NT2/D1 (cell line): ENCODE measurements at regions not wholly inside any gene's neighbourhood (a gene's known extent, or its start where the extent isn't known, plus 50 kb on each side); places are given as distances from the start of the nearest gene placed in this dataset.

Experiments used
- DNase-seq: peaks from one replicate; pipeline ENCODE4 v3.0.0-alpha.2; 2011; ENCODE audit warnings: low read depth, low spot score
- H3K27me3 ChIP-seq: 2 replicates; pipeline ENCODE4 v1.6.0; 2011; ENCODE audit warnings: mild to moderate bottlenecking; ENCODE audit not compliant: insufficient read length, insufficient read depth
- H3K36me3 ChIP-seq: 2 replicates; pipeline ENCODE4 v1.6.1; 2011; ENCODE audit warnings: mild to moderate bottlenecking, low read length, mixed read lengths; ENCODE audit not compliant: insufficient read depth, insufficient read length
- H3K4me1 ChIP-seq: 2 replicates; pipeline ENCODE4 v1.5.1; 2011; ENCODE audit not compliant: insufficient read depth, insufficient read length
- H3K4me3 ChIP-seq: 2 replicates; pipeline ENCODE4 v1.5.1; 2011; ENCODE audit warnings: low read depth; ENCODE audit not compliant: insufficient read length
- H3K9ac ChIP-seq: 2 replicates; pipeline ENCODE4 v1.6.0; 2011; ENCODE audit warnings: low read depth; ENCODE audit not compliant: insufficient read length
- H3K9me3 ChIP-seq: 2 replicates; pipeline ENCODE4 v1.5.1; 2011; ENCODE audit warnings: mild to moderate bottlenecking, low read length; ENCODE audit not compliant: insufficient read depth
- SUZ12 ChIP-seq: IDR thresholded peaks from 2 replicates; pipeline ENCODE4 v1.6.1; 2011; ENCODE audit not compliant: insufficient read length, insufficient read depth; ENCODE audit errors: extremely low read depth
- YY1 ChIP-seq: IDR thresholded peaks from 2 replicates; pipeline ENCODE4 v1.6.1; 2011; ENCODE audit not compliant: insufficient read length, insufficient read depth
- ZNF274 ChIP-seq: IDR thresholded peaks from 2 replicates; pipeline ENCODE4 v1.6.1; 2011; ENCODE audit warnings: mild to moderate bottlenecking, low read depth, low read length

DNA sequence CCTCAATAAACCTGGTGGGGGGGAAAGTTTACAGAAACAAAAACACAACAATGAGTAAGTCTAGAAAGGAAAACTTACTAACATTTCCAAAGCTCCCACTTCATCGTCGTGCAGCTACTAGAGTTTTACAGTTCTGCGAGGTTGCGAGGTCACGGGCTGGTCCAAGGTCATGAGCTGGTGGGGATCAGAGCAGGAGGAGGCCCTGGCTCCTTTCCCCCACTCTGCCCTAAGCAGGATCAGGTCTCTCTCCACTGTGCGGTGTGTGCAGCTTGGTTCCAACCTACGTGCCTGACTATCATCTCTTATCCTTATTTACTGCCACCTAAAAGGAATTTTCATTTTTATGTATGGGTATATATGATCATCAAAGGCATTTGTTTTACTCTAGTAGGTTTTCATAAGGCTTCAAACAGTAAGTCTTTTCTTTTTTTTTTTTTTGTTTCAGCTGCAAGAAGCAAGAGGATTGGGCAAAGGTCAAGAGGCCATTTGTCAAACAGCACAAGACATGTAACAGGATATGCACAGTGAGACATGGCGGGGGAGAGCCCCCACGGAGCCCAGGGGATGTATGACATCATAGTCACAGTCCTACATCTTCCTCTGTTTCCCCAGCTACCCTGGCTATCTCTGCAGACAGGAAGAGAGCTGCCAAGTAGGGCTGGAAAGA, 76.6 kb upstream of the POMP start:
- no peaks in the 10 kb centered on the region for H3K27me3 ChIP-seq
- H3K4me3 ChIP-seq, result no peak overlapping the region
- no peaks in the 10 kb centered on the region for H3K9me3 ChIP-seq
- peaks cover 5% of the 10 kb centered on the region for H3K4me1 ChIP-seq
- DNase-seq, result no peak
- H3K9ac ChIP-seq, result no peak overlapping the region
- no peaks in the 10 kb centered on the region for H3K36me3 ChIP-seq
- TF ChIP-seq YY1 (no peak), SUZ12 (no peak), ZNF274 (no peak)

DNA sequence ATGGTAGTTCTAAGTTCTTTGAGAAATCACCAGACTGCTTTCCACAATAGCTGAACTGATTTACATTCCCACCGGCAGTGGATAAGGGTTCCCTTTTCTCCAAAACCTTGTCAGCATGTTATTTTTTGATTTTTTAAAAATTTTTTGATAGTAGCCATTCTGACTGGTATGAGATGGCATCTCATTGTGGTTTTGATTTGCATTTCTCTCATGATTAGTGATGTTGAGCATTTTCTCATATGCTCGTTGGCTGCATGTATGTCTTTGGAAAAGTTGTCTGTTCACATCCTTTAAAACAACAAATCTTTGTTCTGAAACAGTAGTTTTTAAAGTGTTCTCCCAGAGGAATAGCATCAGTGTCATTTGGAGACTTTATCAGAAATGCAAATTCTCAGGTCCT, 77.5 kb upstream of the POMP start:
- Histone ChIP-seq H3K27me3 (no peaks in the 10 kb centered on the region), H3K4me1 (peaks cover 5% of the 10 kb centered on the region), H3K9me3 (no peaks in the 10 kb centered on the region), H3K4me3 (no peak overlapping the region), H3K36me3 (no peaks in the 10 kb centered on the region), H3K9ac (no peak overlapping the region)
- TF ChIP-seq ZNF274 (no peak), SUZ12 (no peak), YY1 (no peak)
- DNase-seq, result no peak

DNA sequence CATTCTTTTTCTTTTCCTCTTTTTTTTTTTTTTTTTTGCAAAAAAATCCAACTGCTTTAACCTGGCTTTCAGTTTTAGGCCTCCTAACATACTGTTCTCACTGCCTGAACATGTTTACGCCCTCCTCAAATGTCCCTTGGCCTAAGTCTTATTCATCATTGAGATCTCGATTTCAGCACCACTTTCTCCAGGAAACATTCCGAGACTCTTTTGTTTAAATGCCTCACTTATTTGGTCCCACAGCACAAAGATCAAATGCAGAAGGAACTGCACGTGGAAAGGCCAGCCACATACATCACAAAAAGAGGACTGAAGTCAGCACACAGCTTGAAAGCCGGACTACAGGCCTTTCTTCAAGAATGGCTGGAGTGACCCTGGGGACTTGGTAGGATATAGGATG, 79.2 kb upstream of the POMP start:
- Histone ChIP-seq H3K27me3 (no peaks in the 10 kb centered on the region), H3K36me3 (no peaks in the 10 kb centered on the region), H3K9me3 (no peaks in the 10 kb centered on the region), H3K4me3 (no peak overlapping the region), H3K9ac (no peak overlapping the region), H3K4me1 (peaks cover 5% of the 10 kb centered on the region)
- TF ChIP-seq YY1, result no peak
- no peak for TF ChIP-seq SUZ12
- no peak for TF ChIP-seq ZNF274
- no peak for DNase-seq

DNA sequence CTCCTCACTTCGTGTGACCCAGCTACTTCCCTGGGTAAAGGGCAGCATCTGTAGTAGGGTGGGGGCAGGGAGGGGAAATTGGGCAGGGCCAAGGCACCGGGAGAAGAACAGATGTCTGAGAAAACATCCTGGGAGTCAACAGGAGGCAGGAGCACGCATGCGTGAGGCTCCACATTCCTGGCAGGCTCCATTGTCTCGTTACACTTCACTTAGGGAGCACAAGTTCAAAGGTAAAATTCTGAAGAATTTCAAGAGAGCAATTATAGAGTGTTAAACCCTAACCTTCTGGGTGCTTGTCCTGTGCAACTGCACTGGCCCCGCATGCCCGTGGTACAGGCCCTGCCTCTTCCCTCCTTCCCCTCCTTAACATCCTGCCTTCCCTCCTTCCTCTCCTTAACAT, 79.6 kb upstream of the POMP start:
- no peak overlapping the region for H3K4me3 ChIP-seq
- no peaks in the 10 kb centered on the region for H3K36me3 ChIP-seq
- no peak overlapping the region for H3K9ac ChIP-seq
- no peak for TF ChIP-seq YY1
- no peak for TF ChIP-seq SUZ12
- TF ChIP-seq ZNF274, result no peak
- no peaks in the 10 kb centered on the region for H3K27me3 ChIP-seq
- peak; percentile 38 for DNase-seq
- peaks cover 3% of the 10 kb centered on the region for H3K4me1 ChIP-seq
- H3K9me3 ChIP-seq, result no peaks in the 10 kb centered on the region

DNA sequence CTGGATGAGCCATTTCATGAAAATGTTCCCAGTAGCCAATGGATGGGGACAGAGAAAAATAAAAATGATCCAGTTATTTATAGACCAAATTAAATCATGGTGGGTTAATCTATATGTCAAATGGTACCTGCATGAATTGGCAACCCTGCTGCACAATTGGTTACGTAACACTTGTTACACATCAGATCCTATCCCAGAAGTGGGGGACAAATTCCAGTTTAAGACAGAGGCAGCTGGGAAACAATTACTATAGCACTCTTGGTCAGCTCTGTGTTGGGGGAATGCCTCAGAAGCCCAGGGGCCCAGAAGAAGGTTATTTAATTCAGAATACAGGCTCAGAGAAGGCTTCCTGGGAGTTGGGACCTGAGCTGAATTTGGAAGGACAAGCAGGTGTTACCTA, 81.1 kb upstream of the FLT1 start:
- no peaks in the 10 kb centered on the region for H3K9me3 ChIP-seq
- H3K27me3 ChIP-seq, result no peaks in the 10 kb centered on the region
- no peak for DNase-seq
- no peak for TF ChIP-seq YY1
- no peak for TF ChIP-seq SUZ12
- TF ChIP-seq ZNF274, result no peak
- H3K4me3 ChIP-seq, result no peak overlapping the region
- no peaks in the 10 kb centered on the region for H3K36me3 ChIP-seq
- no peak overlapping the region for H3K9ac ChIP-seq
- H3K4me1 ChIP-seq, result no peaks in the 10 kb centered on the region

DNA sequence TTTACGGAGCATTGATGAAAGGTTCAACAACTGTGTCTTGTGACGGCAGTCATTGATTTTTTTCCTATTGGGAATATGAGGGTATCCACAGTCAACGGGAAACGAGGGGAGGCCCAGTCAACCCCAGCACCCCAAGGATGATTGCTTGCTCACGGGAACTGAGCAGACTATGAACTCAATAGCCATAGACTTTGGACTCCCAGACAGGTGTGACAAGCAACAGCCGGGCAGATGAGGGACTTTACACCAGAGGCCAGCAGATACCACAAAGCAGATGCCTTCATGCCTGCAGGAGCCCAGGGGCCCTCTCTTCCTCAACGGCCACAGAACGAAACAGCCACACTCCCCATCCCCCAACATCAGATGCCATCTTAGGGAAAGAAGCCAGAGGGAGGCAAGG, 80.3 kb upstream of the FLT1 start:
- TF ChIP-seq SUZ12 (no peak), YY1 (no peak), ZNF274 (no peak)
- DNase-seq, result no peak

DNA sequence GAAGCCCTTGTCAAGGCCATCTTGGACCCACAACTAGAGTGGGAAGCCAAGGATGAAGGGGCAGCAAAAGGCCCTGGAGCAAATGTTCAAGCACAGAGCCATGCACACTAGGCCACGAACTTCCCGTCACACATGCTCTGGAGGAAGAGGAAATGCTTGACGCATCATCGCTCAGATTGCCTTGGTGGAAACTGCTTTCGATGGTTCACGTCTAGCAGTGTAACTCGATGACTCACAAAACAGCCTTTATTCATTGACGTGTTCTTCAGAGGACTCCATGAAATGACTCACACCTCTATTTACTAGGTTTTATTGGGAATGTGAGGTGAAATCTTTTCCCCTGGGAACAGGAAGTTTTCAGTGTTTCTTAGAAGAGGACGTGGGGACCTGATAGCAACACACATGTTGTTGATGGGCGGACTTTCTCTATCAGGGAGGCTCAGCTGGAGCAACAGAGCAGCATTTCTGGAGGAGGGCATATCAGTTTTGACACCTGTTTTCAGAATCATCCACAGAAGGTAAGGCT, 79.8 kb upstream of the FLT1 start:
- Histone ChIP-seq H3K27me3 (no peaks in the 10 kb centered on the region), H3K4me1 (no peaks in the 10 kb centered on the region), H3K9ac (no peak overlapping the region), H3K4me3 (no peak overlapping the region), H3K9me3 (no peaks in the 10 kb centered on the region), H3K36me3 (no peaks in the 10 kb centered on the region)
- DNase-seq, result no peak
- TF ChIP-seq ZNF274 (no peak), YY1 (no peak), SUZ12 (no peak)

More for the DNA sequence above, 80.3 kb upstream of the FLT1 start:
- H3K27me3 ChIP-seq, result no peaks in the 10 kb centered on the region
- no peaks in the 10 kb centered on the region for H3K36me3 ChIP-seq
- H3K4me3 ChIP-seq, result no peak overlapping the region
- H3K9me3 ChIP-seq, result no peaks in the 10 kb centered on the region
- H3K9ac ChIP-seq, result no peak overlapping the region
- no peaks in the 10 kb centered on the region for H3K4me1 ChIP-seq
